ENCODE measurements at regions not wholly inside any gene's neighbourhood (a gene's known extent, or its start where the extent isn't known, plus 50 kb on each side); places are given as distances from the start of the nearest gene placed in this dataset.
"Not testable (repeated sequence)": the region's sequence is repeated elsewhere in the genome, so short reads cannot be mapped to it uniquely, and the experiment has no call there.

DNA sequence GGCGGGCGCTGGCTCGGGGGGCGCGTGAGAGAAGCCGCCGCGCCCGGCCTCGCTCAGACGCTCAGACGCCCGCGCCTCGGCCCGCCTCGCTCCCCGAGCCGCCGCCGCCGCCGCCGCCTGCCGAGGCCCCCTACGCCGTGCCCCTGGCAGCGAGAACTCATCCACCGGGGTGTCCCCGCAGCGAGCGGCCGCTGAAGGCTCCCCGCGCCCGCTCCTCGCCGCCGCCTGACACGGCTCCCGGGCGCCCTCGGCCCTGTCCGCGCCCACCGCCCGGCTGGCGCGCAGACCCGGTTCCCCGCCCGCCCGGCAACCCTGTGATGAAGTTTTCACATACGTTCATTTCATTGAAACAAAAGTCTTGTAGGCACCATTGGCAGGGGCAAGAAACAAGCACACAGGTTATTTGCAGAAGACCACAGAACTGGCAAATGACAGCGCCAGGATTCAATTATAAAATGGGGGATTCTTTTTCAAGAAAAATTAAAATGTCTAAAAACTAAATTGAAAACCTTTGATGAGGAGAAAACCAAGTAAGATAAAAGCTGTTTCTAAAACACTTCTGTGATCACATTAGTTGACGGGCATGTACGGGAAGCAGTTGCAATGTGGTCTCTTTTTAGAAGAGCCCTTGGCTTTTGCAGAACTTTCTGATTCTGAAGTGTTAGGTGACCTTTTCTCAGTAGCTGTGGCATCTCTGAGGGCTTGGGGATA, 50.5 kb upstream of the TUBA3D start:
- ATAC-seq (peak; percentile 62), DNase-seq (ENCODE audit: low spot score) (peak; percentile 27)
- H3K4me3 Mint-ChIP-seq: peak overlapping the region; percentile 51
- peaks cover 31% of the 10 kb centered on the region for H3K4me1 Mint-ChIP-seq
- peaks cover 6% of the 10 kb centered on the region for H3K36me3 Mint-ChIP-seq
- H3K27ac Mint-ChIP-seq: no peak overlapping the region
- H3K9me3 Mint-ChIP-seq: peaks cover 5% of the 10 kb centered on the region; the same call in 1 of the 2 replicates
- ChIA-PET CTCF (no interaction called here), POLR2A (no interaction called here)
- H3K27me3 Mint-ChIP-seq (ENCODE audit: low read depth): peaks cover 62% of the 10 kb centered on the region
- TF ChIP-seq GRHL2 (CRISPR knock-in tag; IDR thresholded peaks at IDR 0.05; ENCODE audit: insufficient replicate concordance, severe bottlenecking) (no peak), TCF7 (CRISPR knock-in tag; IDR thresholded peaks at IDR 0.05; ENCODE audit: low read depth) (no peak), MYBL2 (CRISPR knock-in tag; IDR thresholded peaks at IDR 0.05) (no peak), TEAD1 (CRISPR knock-in tag; IDR thresholded peaks at IDR 0.05) (no peak), CREB1 (CRISPR knock-in tag; IDR thresholded peaks at IDR 0.05) (no peak)

DNA sequence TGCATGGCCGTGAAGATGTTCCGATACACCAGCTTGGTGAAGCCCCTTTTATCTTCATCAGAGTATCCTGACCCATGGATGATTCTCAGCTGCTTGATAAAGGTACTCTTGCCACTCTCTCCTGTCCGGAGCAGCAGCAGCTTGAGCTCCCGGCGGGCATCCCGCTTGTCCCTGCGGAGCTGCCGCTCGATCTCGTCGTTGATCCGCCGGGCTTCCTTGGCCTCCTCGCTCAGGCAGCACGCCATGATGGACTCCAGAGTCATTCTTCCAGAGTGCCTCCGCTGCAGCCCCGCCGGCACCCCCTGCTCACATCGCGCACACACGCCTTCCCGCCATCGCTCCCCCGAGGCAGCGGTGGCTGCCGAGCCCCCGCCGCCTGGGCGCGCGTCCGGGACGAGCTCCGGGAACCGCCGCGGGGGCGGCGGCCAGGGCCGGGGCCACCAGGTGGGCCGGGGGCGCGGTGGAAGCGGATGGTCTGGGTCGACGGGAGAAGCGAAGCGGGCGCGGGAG, 51.3 kb upstream of the TUBA3D start:
- H3K4me3 Mint-ChIP-seq: peak overlapping the region; percentile 74
- CTCF ChIA-PET, H3K36me3 Mint-ChIP-seq, POLR2A ChIA-PET, H3K27ac Mint-ChIP-seq, H3K9me3 Mint-ChIP-seq: not testable (repeated sequence)
- ATAC-seq (peak; percentile 70), DNase-seq (ENCODE audit: low spot score) (peak; percentile 19)
- H3K27me3 Mint-ChIP-seq (ENCODE audit: low read depth): peaks cover 62% of the 10 kb centered on the region
- H3K4me1 Mint-ChIP-seq: peaks cover 38% of the 10 kb centered on the region
- TF ChIP-seq, protein P1, sequence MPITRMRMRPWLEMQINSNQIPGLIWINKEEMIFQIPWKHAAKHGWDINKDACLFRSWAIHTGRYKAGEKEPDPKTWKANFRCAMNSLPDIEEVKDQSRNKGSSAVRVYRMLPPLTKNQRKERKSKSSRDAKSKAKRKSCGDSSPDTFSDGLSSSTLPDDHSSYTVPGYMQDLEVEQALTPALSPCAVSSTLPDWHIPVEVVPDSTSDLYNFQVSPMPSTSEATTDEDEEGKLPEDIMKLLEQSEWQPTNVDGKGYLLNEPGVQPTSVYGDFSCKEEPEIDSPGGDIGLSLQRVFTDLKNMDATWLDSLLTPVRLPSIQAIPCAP (CRISPR knock-in tag; IDR thresholded peaks at IDR 0.05): 0 out of 2 replicates have a peak, but pooled peaks have one; percentile 28

DNA sequence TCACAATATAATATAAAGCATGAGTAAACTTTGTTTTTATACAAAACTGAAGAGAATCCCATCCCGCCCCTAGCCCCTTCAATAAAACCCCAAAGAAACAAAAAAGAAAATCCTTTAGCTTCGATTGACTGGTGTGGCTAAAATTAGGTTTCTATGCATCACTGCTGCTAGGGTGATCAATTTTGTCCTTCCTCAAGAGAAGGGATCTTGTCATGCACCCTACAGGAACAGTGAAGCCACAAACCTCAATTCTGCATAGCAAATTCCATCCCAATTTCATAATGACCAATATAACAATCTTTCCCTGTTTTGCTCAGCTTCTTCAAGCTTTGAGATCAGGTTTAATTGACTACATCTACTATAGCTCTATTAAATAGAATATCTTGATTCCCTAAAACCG, 55.2 kb upstream of the TUBA3D start:
- H3K9me3 Mint-ChIP-seq; CTCF ChIA-PET; H3K27ac Mint-ChIP-seq; ATAC-seq; H3K36me3 Mint-ChIP-seq; DNase-seq (ENCODE audit: low spot score); H3K4me3 Mint-ChIP-seq: not testable (repeated sequence)
- Mint-ChIP-seq H3K27me3 (ENCODE audit: low read depth) (peaks cover 34% of the 10 kb centered on the region), H3K4me1 (peaks cover 47% of the 10 kb centered on the region)
- POLR2A ChIA-PET: interaction anchor here (0.7 kb wide), 1 partner anchor 1427 kb away, joined by 4 read pairs; no protein-coding TSS in a partner anchor

DNA sequence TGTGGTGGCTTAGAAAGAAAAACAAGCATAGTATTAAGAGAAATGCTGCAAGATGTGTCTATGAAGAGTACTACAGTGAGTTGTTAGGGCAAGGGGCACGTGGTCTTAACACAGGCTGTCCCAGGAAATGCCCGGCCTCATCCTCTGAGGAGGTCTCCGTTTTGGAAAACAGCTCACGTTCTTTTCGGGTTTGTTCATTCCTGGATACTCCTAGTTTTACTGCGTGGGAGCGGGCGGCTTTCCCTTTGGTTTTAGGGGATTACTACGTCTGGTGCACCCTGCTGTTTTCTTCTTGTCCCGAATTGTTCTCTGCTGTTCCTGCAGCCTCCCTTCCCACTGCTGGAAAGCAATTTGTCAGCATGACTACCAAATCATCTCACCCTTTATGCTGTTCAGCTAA, 55.5 kb upstream of the RAB6D start:
- DNase-seq (ENCODE audit: low spot score) (no peak), ATAC-seq (peak; percentile 71)
- H3K4me1 Mint-ChIP-seq: peaks cover 45% of the 10 kb centered on the region
- ChIA-PET POLR2A (no interaction called here), CTCF (interaction anchor here (0.8 to 1.4 kb wide), 4 partner anchors 73 to 383 kb away, joined by 3 to 6 read pairs (median 4); no protein-coding TSS in a partner anchor)
- peaks cover 4% of the 10 kb centered on the region for H3K36me3 Mint-ChIP-seq
- peak overlapping the region; percentile 46; the same call in 1 of the 2 replicates for H3K27ac Mint-ChIP-seq
- peak overlapping the region; percentile 28 for H3K4me3 Mint-ChIP-seq
- peaks cover 5% of the 10 kb centered on the region; the same call in 1 of the 2 replicates for H3K9me3 Mint-ChIP-seq
- H3K27me3 Mint-ChIP-seq (ENCODE audit: low read depth): peaks cover 26% of the 10 kb centered on the region
- TF ChIP-seq, protein P2, sequence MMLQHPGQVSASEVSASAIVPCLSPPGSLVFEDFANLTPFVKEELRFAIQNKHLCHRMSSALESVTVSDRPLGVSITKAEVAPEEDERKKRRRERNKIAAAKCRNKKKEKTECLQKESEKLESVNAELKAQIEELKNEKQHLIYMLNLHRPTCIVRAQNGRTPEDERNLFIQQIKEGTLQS (CRISPR knock-in tag; conservative IDR thresholded peaks at IDR 0.05): no peak
- TF ChIP-seq, protein P3, sequence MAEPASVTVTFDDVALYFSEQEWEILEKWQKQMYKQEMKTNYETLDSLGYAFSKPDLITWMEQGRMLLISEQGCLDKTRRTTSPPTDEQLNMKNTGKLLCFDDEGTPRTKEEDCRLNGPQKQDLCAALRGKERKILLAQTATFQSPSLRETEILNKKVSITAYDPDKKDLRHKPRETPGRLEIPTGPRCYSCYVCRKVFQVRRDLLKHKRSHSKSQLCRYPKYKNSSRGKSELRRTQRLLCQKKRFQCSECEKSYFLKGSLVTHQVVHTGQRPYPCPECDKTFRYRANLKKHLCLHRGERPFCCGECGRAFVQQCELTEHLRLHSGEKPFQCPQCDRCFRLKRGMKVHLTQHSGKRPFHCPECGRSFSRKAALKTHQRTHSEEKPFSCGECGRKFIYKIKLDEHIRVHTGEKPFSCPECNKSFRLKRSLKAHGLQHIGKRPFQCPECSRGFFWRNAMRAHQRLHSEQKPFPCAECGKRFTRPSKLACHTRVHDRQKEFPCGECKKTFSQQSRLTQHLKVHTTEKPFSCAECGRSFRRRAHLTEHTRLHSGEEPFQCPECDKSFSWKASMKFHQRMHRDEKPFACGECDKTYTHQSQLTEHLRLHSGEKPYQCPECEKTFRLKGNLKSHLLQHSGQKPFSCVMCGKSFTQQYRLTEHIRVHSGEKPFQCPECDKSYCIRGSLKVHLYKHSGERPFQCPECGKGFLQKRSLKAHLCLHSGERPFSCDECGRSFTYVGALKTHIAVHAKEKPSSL (CRISPR knock-in tag; conservative IDR thresholded peaks at IDR 0.05): no peak
- TF ChIP-seq ESRRA (CRISPR knock-in tag; IDR thresholded peaks at IDR 0.05; ENCODE audit: borderline replicate concordance) (no peak), SMAD4 (CRISPR knock-in tag; IDR thresholded peaks at IDR 0.05) (no peak), NFATC4 (CRISPR knock-in tag; IDR thresholded peaks at IDR 0.05) (no peak), MXD4 (CRISPR knock-in tag; IDR thresholded peaks at IDR 0.05; ENCODE audit: borderline replicate concordance) (no peak), CREB1 (CRISPR knock-in tag; IDR thresholded peaks at IDR 0.05) (no peak), TEAD1 (CRISPR knock-in tag; IDR thresholded peaks at IDR 0.05) (no peak)
- TF ChIP-seq, protein P4, sequence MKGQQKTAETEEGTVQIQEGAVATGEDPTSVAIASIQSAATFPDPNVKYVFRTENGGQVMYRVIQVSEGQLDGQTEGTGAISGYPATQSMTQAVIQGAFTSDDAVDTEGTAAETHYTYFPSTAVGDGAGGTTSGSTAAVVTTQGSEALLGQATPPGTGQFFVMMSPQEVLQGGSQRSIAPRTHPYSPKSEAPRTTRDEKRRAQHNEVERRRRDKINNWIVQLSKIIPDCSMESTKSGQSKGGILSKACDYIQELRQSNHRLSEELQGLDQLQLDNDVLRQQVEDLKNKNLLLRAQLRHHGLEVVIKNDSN (CRISPR knock-in tag; IDR thresholded peaks at IDR 0.05): peak; percentile 57
- TF ChIP-seq, protein P5, sequence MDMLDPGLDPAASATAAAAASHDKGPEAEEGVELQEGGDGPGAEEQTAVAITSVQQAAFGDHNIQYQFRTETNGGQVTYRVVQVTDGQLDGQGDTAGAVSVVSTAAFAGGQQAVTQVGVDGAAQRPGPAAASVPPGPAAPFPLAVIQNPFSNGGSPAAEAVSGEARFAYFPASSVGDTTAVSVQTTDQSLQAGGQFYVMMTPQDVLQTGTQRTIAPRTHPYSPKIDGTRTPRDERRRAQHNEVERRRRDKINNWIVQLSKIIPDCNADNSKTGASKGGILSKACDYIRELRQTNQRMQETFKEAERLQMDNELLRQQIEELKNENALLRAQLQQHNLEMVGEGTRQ (CRISPR knock-in tag; IDR thresholded peaks at IDR 0.05): peak; percentile 69
- TF ChIP-seq, protein P6, sequence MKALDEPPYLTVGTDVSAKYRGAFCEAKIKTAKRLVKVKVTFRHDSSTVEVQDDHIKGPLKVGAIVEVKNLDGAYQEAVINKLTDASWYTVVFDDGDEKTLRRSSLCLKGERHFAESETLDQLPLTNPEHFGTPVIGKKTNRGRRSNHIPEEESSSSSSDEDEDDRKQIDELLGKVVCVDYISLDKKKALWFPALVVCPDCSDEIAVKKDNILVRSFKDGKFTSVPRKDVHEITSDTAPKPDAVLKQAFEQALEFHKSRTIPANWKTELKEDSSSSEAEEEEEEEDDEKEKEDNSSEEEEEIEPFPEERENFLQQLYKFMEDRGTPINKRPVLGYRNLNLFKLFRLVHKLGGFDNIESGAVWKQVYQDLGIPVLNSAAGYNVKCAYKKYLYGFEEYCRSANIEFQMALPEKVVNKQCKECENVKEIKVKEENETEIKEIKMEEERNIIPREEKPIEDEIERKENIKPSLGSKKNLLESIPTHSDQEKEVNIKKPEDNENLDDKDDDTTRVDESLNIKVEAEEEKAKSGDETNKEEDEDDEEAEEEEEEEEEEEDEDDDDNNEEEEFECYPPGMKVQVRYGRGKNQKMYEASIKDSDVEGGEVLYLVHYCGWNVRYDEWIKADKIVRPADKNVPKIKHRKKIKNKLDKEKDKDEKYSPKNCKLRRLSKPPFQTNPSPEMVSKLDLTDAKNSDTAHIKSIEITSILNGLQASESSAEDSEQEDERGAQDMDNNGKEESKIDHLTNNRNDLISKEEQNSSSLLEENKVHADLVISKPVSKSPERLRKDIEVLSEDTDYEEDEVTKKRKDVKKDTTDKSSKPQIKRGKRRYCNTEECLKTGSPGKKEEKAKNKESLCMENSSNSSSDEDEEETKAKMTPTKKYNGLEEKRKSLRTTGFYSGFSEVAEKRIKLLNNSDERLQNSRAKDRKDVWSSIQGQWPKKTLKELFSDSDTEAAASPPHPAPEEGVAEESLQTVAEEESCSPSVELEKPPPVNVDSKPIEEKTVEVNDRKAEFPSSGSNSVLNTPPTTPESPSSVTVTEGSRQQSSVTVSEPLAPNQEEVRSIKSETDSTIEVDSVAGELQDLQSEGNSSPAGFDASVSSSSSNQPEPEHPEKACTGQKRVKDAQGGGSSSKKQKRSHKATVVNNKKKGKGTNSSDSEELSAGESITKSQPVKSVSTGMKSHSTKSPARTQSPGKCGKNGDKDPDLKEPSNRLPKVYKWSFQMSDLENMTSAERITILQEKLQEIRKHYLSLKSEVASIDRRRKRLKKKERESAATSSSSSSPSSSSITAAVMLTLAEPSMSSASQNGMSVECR (CRISPR knock-in tag; IDR thresholded peaks at IDR 0.05; ENCODE audit: borderline replicate concordance): no peak
- TF ChIP-seq, protein P7, sequence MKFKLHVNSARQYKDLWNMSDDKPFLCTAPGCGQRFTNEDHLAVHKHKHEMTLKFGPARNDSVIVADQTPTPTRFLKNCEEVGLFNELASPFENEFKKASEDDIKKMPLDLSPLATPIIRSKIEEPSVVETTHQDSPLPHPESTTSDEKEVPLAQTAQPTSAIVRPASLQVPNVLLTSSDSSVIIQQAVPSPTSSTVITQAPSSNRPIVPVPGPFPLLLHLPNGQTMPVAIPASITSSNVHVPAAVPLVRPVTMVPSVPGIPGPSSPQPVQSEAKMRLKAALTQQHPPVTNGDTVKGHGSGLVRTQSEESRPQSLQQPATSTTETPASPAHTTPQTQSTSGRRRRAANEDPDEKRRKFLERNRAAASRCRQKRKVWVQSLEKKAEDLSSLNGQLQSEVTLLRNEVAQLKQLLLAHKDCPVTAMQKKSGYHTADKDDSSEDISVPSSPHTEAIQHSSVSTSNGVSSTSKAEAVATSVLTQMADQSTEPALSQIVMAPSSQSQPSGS (CRISPR knock-in tag; IDR thresholded peaks at IDR 0.05; ENCODE audit: borderline replicate concordance, low read depth): no peak
